ENCODE measurements at regions not wholly inside any gene's neighbourhood (a gene's known extent, or its start where the extent isn't known, plus 50 kb on each side); places are given as distances from the start of the nearest gene placed in this dataset.

- H3K27ac Mint-ChIP-seq = no peak overlapping the region
- Histone ChIP-seq H3T11ph (ENCODE audit: low read length) (no peak overlapping the region), H3K4me2 (ENCODE audit: insufficient read depth, insufficient read length, low read length) (no peak overlapping the region), H4K91ac (ENCODE audit: insufficient read length, low read depth, low read length) (no peak overlapping the region), H2AFZ (ENCODE audit: low read length) (no peak overlapping the region), H2AK5ac (ENCODE audit: insufficient read length, low read length) (no peak overlapping the region), H3K79me1 (ENCODE audit: insufficient read depth, low read depth, low read length, poor library complexity, severe bottlenecking) (no peaks in the 10 kb centered on the region), H4K20me1 (ENCODE audit: control insufficient read depth, insufficient read depth, insufficient read length) (no peaks in the 10 kb centered on the region), H3K4ac (ENCODE audit: low read depth, low read length) (no peak overlapping the region), H2BK15ac (ENCODE audit: low read depth, low read length) (no peak overlapping the region), H2BK12ac (ENCODE audit: insufficient read length, low read depth, low read length) (no peak overlapping the region), H3K18ac (ENCODE audit: insufficient read length, low read depth, low read length) (no peak overlapping the region), H4K5ac (ENCODE audit: insufficient read length, low read depth, low read length) (no peak overlapping the region), H2BK20ac (ENCODE audit: low read depth, low read length, poor library complexity, severe bottlenecking) (no peak overlapping the region), H3K14ac (ENCODE audit: insufficient read depth, low read length) (no peak overlapping the region), H3K79me2 (ENCODE audit: insufficient read depth, low read length) (no peaks in the 10 kb centered on the region), H3K27ac (ENCODE audit: insufficient read length, low read depth, low read length) (no peak overlapping the region), H3K27me3 (ENCODE audit: insufficient read depth, low read length) (no peaks in the 10 kb centered on the region), H3K56ac (ENCODE audit: insufficient read length, low read depth, low read length) (no peak overlapping the region), H3K4me1 (ENCODE audit: insufficient read depth, low read length) (no peaks in the 10 kb centered on the region), H3K23ac (ENCODE audit: insufficient read length, low read depth, low read length) (no peak overlapping the region), H4K8ac (replicated peaks; ENCODE audit: insufficient read length, low read depth, low read length) (no peak overlapping the region), H2BK5ac (ENCODE audit: insufficient read length, low read length) (no peak overlapping the region), H2BK120ac (ENCODE audit: low read depth, low read length, poor library complexity, severe bottlenecking) (no peak overlapping the region), H3K9ac (ENCODE audit: extremely low read depth, insufficient read length, low read length) (no peak overlapping the region), H3K9me3 (ENCODE audit: control insufficient read depth, low read depth, low read length) (no peaks in the 10 kb centered on the region), H3K23me2 (ENCODE audit: insufficient read length, low read depth, low read length, poor library complexity, severe bottlenecking) (no peaks in the 10 kb centered on the region)
- TF ChIP-seq CTCF (conservative IDR thresholded peaks at IDR 0.05) = no peak
- peaks cover 3 to 4% of the 10 kb centered on the region in 2 experiments; a peak in 3 of 4 replicates for H3K4me1 Mint-ChIP-seq
- no peak for DNase-seq
- H3K9me3 Mint-ChIP-seq = peaks cover 13 to 14% of the 10 kb centered on the region in 2 experiments; a peak in 4 of 5 replicates
- H3K27me3 Mint-ChIP-seq (ENCODE audit: low read depth) = no peaks in the 10 kb centered on the region
- WGBS (ENCODE audit: extremely low coverage, insufficient read length, low lambda C conversion rate) = no CpG with 5 or more reads among the region's 1 CpG
- peaks cover 0 to 5% (median 5%) of the 10 kb centered on the region in 3 experiments; a peak in 4 of 7 replicates for H3K36me3 Mint-ChIP-seq (ENCODE audit: insufficient read depth in 1 of 3, low read depth in 3 of 3)
- no peak overlapping the region for H3K4me3 Mint-ChIP-seq
Measured at GRCh38 chr11:37849706-37850105, 1251.7 kb upstream of the RAG2 start.
